CD8-positive, alpha-beta memory T cell (primary cell): ENCODE measurements at regions not wholly inside any gene's neighbourhood (a gene's known extent, or its start where the extent isn't known, plus 50 kb on each side); places are given as distances from the start of the nearest gene placed in this dataset.

Experiments used
- CTCF ChIA-PET: fragments of 350-600 bp; sonication (Branson Sonifier 250); formaldehyde crosslinking; loops from one replicate; lab custom pipeline; 2021; ENCODE audit warnings: antibody characterized with exemption; lab: Charles Lee
- POLR2A ChIA-PET: fragments of 350-600 bp; sonication (Branson Sonifier 250); formaldehyde crosslinking; loops from one replicate; lab custom pipeline; 2021; ENCODE audit warnings: antibody characterized with exemption; lab: Charles Lee
- DNase-seq, 5 donors: peaks; one replicate each; pipeline versions ENCODE4 v3.0.0 to v3.0.0-alpha.2; 2020 to 2022; ENCODE audit warnings: mixed read lengths in 1 of 5
- H3K27ac ChIP-seq: one replicate; pipeline ENCODE4 v1.7.0; 2013; ENCODE audit warnings: low read depth, mild to moderate bottlenecking, low read length, moderate library complexity
- H3K27me3 ChIP-seq: 2 replicates; pipeline ENCODE4 v1.7.0; 2013; ENCODE audit warnings: low read length, mild to moderate bottlenecking; ENCODE audit not compliant: insufficient read depth, poor library complexity, severe bottlenecking
- H3K36me3 ChIP-seq: 2 replicates; pipeline ENCODE4 v1.7.0; 2013; ENCODE audit warnings: mild to moderate bottlenecking, low read length, moderate library complexity; ENCODE audit not compliant: insufficient read depth
- H3K4me1 ChIP-seq: 2 replicates; pipeline ENCODE4 v1.7.0; 2013; ENCODE audit warnings: mild to moderate bottlenecking, low read length, moderate library complexity; ENCODE audit not compliant: insufficient read depth
- H3K4me3 ChIP-seq: 2 replicates; pipeline ENCODE4 v1.7.0; 2013; ENCODE audit warnings: mild to moderate bottlenecking, low read length
- H3K9me3 ChIP-seq: 2 replicates; pipeline ENCODE4 v1.7.0; 2013; ENCODE audit warnings: mild to moderate bottlenecking, low read length
- H3K27ac Mint-ChIP-seq, 8 donors: one replicate each; pipeline ENCODE4 v1.8.0; 2020 to 2021; ENCODE audit warnings: mixed read lengths in 8 of 8, mild to moderate bottlenecking in 6 of 8, inconsistent platforms in 3 of 8, moderate library complexity in 3 of 8
- H3K27me3 Mint-ChIP-seq, 2 donors: one replicate each; pipeline ENCODE4 v1.8.0; 2020 to 2021; ENCODE audit warnings: mixed read lengths in 2 of 2, mild to moderate bottlenecking in 1 of 2, moderate library complexity in 1 of 2
- H3K36me3 Mint-ChIP-seq, 3 donors: one replicate each; pipeline ENCODE4 v1.8.0; 2020 to 2021; ENCODE audit warnings: mixed read lengths in 3 of 3, inconsistent platforms in 1 of 3, mild to moderate bottlenecking in 1 of 3
- H3K4me1 Mint-ChIP-seq, 3 donors: one replicate each; pipeline ENCODE4 v1.8.0; 2020 to 2021; ENCODE audit warnings: mixed read lengths in 3 of 3, inconsistent platforms in 1 of 3, mild to moderate bottlenecking in 1 of 3
- H3K4me3 Mint-ChIP-seq, 7 donors: one replicate each; pipeline ENCODE4 v1.8.0; 2020 to 2021; ENCODE audit warnings: mixed read lengths in 7 of 7, mild to moderate bottlenecking in 6 of 7, moderate library complexity in 4 of 7, inconsistent platforms in 2 of 7
- H3K9me3 Mint-ChIP-seq, 5 donors: one replicate each; pipeline ENCODE4 v1.8.0; 2020 to 2022; ENCODE audit warnings: mixed read lengths in 5 of 5, mild to moderate bottlenecking in 3 of 5, moderate library complexity in 2 of 5, inconsistent platforms in 1 of 5

DNA sequence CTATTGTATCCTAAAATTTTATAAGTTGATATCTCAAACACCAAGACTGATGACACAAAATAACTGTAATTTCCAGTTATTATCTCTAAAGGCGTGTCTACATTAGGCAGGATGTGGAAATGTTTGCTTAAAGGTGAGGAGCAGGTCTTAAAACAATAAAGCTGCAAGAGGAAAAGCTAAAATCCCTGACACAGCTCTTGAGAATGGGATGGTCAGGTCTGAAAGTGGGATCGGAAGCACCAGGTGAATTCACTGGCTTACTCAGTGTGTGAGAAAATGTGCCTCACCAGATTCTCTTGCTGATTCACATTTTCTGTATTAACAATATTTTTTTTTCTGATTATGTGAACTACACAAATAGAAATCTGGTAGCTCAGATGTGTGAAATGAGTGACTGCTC is 421.9 kb upstream of the ADAMTS5 start:
- Histone ChIP-seq H3K27ac (no peak overlapping the region), H3K4me1 (no peaks in the 10 kb centered on the region), H3K4me3 (no peak overlapping the region), H3K9me3 (peaks cover 5% of the 10 kb centered on the region), H3K36me3 (no peaks in the 10 kb centered on the region), H3K27me3 (no peaks in the 10 kb centered on the region)
- H3K27me3 Mint-ChIP-seq = no peaks in the 10 kb centered on the region
- CTCF ChIA-PET = no interaction called here
- no peak overlapping the region for H3K27ac Mint-ChIP-seq
- no peaks in the 10 kb centered on the region for H3K4me1 Mint-ChIP-seq
- peaks cover 0 to 8% (median 6%) of the 10 kb centered on the region in 5 donors for H3K9me3 Mint-ChIP-seq
- POLR2A ChIA-PET = no interaction called here
- DNase-seq = no peak
- no peak overlapping the region for H3K4me3 Mint-ChIP-seq
- H3K36me3 Mint-ChIP-seq = no peaks in the 10 kb centered on the region

DNA sequence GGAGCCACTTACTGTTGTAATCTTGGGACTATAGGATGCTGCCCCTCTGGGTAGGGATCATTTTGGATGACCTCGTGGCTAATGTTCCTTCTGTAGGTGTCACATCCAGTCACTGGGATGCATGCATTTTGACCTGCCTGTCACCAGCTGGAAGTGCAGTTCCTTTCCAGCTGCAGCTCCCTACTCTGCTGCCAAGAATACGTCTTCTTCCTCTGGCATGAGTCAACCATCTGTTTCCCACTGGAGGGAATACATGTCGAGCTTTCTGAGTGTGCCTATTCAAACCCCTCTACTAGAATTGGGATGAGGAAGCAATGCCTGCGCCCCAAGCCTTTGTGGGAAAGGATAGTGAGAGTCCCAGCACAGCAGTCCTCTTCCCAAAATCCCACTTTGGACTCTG is 415.5 kb upstream of the ADAMTS5 start:
- CTCF ChIA-PET = no interaction called here
- no peak overlapping the region for H3K27ac Mint-ChIP-seq

DNA sequence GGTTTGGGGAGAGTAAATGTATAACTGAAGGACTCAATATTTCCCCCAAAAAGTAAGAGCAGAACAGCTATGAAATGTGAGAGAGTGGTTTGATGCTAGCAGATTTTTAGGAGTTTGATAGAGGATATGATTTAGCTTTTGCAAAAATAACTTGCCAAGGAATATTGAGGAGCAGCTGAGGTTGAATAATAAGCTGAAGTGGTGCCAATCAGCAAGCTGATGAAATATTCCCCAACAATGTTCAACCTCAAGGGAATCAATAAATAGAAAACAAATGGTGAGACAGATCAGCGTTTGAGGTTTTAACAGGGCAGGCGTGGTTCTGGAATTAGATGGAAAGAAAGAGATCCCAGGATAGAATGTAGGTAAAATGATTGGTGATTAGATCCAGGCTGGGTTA is 413.4 kb upstream of the ADAMTS5 start:
- Histone ChIP-seq H3K36me3 (no peaks in the 10 kb centered on the region), H3K27me3 (no peaks in the 10 kb centered on the region), H3K4me3 (no peak overlapping the region), H3K27ac (no peak overlapping the region), H3K9me3 (no peaks in the 10 kb centered on the region), H3K4me1 (no peaks in the 10 kb centered on the region)
- Mint-ChIP-seq H3K27ac (no peak overlapping the region), H3K36me3 (no peaks in the 10 kb centered on the region), H3K4me1 (no peaks in the 10 kb centered on the region), H3K9me3 (peaks cover 0 to 13% (median 0%) of the 10 kb centered on the region in 5 donors), H3K4me3 (no peak overlapping the region), H3K27me3 (no peaks in the 10 kb centered on the region)
- CTCF ChIA-PET = no interaction called here
- POLR2A ChIA-PET = no interaction called here
- no peak for DNase-seq

More for the DNA sequence above, 415.5 kb upstream of the ADAMTS5 start:
- Histone ChIP-seq H3K9me3 (no peaks in the 10 kb centered on the region), H3K4me1 (no peaks in the 10 kb centered on the region), H3K27me3 (no peaks in the 10 kb centered on the region), H3K36me3 (no peaks in the 10 kb centered on the region), H3K27ac (no peak overlapping the region), H3K4me3 (no peak overlapping the region)
- POLR2A ChIA-PET = no interaction called here
- Mint-ChIP-seq H3K36me3 (no peaks in the 10 kb centered on the region), H3K4me1 (no peaks in the 10 kb centered on the region), H3K27me3 (no peaks in the 10 kb centered on the region), H3K9me3 (peaks cover 0 to 20% (median 2%) of the 10 kb centered on the region in 5 donors), H3K4me3 (no peak overlapping the region)
- DNase-seq = no peak

DNA sequence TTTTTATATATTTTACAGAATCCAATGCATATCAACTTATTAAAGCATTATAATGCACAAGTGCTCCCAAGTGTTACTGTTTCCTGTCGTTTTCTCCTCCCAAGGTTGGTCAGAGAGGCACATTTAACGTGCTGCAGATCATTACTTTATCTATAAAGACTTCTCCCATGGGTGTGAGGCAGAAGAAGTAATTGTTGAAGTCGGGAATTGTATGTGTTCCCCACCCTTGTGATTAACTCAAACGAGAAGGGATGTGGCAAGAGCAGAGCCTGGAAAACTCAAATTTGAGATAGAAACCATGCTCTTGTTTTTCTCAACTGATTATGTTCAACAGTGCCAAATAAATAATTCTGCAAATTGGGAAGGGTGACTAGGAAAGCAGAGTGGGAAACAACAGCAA is 412.5 kb upstream of the ADAMTS5 start:
- H3K4me3 ChIP-seq = no peak overlapping the region
- no peaks in the 10 kb centered on the region for H3K9me3 ChIP-seq
- H3K36me3 ChIP-seq = no peaks in the 10 kb centered on the region
- H3K36me3 Mint-ChIP-seq = no peaks in the 10 kb centered on the region
- POLR2A ChIA-PET = no interaction called here
- no peak overlapping the region for H3K4me3 Mint-ChIP-seq
- H3K27me3 ChIP-seq = no peaks in the 10 kb centered on the region
- H3K27me3 Mint-ChIP-seq = no peaks in the 10 kb centered on the region
- H3K27ac ChIP-seq = no peak overlapping the region
- peaks cover 0 to 13% (median 0%) of the 10 kb centered on the region in 5 donors for H3K9me3 Mint-ChIP-seq
- CTCF ChIA-PET = no interaction called here
- no peaks in the 10 kb centered on the region for H3K4me1 ChIP-seq
- DNase-seq = no peak
- H3K27ac Mint-ChIP-seq = no peak overlapping the region
- H3K4me1 Mint-ChIP-seq = no peaks in the 10 kb centered on the region

DNA sequence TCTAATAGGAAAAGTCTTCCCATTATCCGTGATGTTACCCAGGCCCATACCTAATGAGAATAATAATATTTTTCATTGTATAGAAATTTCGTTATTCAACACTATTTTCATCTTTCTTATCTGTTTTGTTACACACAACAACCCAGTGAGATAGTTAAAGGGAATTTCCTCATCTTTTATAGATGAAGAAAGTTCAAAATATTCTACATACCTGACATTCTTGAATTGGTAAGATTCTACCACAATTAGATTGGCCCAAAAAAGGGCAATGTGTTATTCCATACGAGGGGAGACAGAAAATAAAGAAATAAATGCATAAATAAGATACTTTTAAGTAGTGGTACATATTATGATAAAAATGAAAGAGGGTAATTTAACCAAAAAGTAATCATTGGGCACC is 405.5 kb upstream of the ADAMTS5 start:
- Histone ChIP-seq H3K4me1 (no peaks in the 10 kb centered on the region), H3K9me3 (no peaks in the 10 kb centered on the region), H3K4me3 (no peak overlapping the region), H3K27ac (no peak overlapping the region), H3K36me3 (no peaks in the 10 kb centered on the region), H3K27me3 (no peaks in the 10 kb centered on the region)
- Mint-ChIP-seq H3K27me3 (no peaks in the 10 kb centered on the region), H3K4me3 (no peak overlapping the region), H3K36me3 (no peaks in the 10 kb centered on the region), H3K27ac (no peak overlapping the region), H3K9me3 (peaks cover 0 to 5% (median 5%) of the 10 kb centered on the region in 5 donors), H3K4me1 (no peaks in the 10 kb centered on the region)
- ChIA-PET POLR2A (no interaction called here), CTCF (no interaction called here)
- no peak for DNase-seq

DNA sequence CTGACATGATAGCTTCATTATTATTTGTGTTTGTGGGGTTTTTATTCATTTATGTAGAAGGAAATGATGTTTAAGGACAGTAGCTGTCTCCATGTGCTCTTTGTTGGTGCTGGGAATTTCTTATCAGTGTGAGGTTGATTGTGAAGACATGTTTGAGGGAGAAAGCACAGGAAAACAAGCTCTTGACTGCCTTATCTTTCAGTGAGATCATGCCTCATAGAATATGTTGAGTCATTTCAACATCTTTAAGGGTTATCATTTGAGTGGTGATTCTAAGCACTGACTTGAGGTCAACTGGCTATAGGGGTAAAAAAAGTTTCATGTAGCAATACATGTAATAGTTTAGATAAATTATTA is 405.1 kb upstream of the ADAMTS5 start:
- H3K36me3 Mint-ChIP-seq = no peaks in the 10 kb centered on the region
- POLR2A ChIA-PET = no interaction called here
- CTCF ChIA-PET = no interaction called here
- H3K4me1 ChIP-seq = no peaks in the 10 kb centered on the region
- H3K27me3 ChIP-seq = no peaks in the 10 kb centered on the region
- no peaks in the 10 kb centered on the region for H3K36me3 ChIP-seq
- no peak for DNase-seq
- H3K27ac Mint-ChIP-seq = no peak overlapping the region
- H3K4me3 Mint-ChIP-seq = no peak overlapping the region
- no peak overlapping the region for H3K4me3 ChIP-seq
- peaks cover 0 to 8% (median 5%) of the 10 kb centered on the region in 5 donors for H3K9me3 Mint-ChIP-seq
- H3K27ac ChIP-seq = no peak overlapping the region
- H3K9me3 ChIP-seq = no peaks in the 10 kb centered on the region
- H3K4me1 Mint-ChIP-seq = no peaks in the 10 kb centered on the region
- no peaks in the 10 kb centered on the region for H3K27me3 Mint-ChIP-seq

DNA sequence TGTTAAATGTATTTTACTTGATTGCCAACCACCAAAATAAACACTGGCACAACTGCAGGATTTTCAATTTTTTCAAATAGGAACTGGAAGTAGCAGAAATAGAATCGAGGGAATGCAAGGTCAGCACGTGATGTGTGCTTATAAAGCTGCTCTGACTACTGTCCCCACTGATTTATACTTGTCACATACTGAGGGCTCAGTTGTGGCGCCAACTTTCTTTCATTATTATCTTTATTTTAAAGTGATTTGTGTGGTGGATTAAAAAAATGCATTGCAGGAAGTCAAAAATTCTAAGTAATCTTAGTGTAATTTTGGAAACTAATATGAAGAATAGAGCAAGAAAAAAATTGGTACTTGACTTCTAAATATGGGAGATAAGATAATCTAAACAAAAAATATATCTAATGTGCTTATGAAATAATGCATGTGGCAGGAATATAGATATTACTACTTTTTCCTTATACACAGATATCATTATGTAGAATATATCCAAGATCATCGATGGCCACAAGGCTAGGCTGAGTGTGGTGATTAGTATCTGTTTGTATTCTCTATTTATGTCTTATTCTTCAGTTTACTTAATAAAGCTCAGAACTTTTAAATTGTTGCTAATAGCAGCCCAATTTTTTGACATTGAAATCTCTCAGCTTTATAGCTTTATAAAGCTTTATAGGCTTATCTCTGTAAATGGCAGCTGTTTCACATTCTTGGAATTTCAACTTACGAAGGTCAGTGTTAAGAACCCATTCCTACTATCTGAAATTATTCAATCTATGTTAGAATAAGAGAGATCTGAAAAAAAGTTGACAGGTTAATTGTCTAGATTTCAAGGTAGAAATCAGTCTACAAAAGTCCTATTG is 404.5 kb upstream of the ADAMTS5 start:
- Histone ChIP-seq H3K9me3 (no peaks in the 10 kb centered on the region), H3K4me1 (no peaks in the 10 kb centered on the region), H3K27me3 (no peaks in the 10 kb centered on the region), H3K27ac (no peak overlapping the region), H3K4me3 (no peak overlapping the region), H3K36me3 (no peaks in the 10 kb centered on the region)
- H3K4me1 Mint-ChIP-seq = no peaks in the 10 kb centered on the region
- no peaks in the 10 kb centered on the region for H3K36me3 Mint-ChIP-seq
- H3K4me3 Mint-ChIP-seq = no peak overlapping the region
- H3K27me3 Mint-ChIP-seq = no peaks in the 10 kb centered on the region
- ChIA-PET CTCF (no interaction called here), POLR2A (no interaction called here)
- H3K9me3 Mint-ChIP-seq = peaks cover 0 to 8% (median 7%) of the 10 kb centered on the region in 5 donors
- no peak for DNase-seq
- no peak overlapping the region for H3K27ac Mint-ChIP-seq

DNA sequence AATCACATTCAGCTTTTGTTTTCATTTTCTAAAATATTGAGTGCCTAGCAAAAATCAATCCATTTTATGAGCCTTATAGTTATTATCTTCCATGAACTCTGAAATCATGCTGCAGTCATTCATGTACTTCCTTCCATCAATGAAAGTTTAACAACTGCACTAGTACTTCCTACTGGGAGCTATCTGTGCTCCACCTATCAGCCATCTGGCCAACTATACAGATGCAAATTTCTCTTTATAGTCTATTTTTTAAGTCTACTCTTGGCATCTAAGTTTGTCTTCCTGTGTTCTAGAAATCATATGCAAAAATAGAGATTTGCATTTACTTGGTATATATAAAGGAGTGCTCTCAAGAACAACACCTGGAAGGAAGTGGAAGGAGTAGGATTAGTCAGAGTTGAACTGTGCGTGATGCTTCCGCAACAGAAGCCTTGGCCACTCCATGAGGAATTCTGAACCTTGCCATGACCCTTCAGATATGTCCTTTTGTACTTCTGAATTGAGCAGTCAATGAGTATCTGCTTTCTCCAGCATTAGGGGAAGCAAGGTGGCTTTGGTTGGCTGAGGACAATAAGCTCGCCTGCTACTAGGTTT is 403.2 kb upstream of the ADAMTS5 start:
- Histone ChIP-seq H3K9me3 (no peaks in the 10 kb centered on the region), H3K4me3 (no peak overlapping the region), H3K27ac (no peak overlapping the region), H3K27me3 (no peaks in the 10 kb centered on the region), H3K36me3 (no peaks in the 10 kb centered on the region), H3K4me1 (no peaks in the 10 kb centered on the region)
- Mint-ChIP-seq H3K27me3 (no peaks in the 10 kb centered on the region), H3K4me1 (no peaks in the 10 kb centered on the region), H3K27ac (no peak overlapping the region), H3K36me3 (no peaks in the 10 kb centered on the region), H3K9me3 (peaks cover 0 to 15% (median 8%) of the 10 kb centered on the region in 5 donors), H3K4me3 (no peak overlapping the region)
- DNase-seq = no peak
- ChIA-PET POLR2A (no interaction called here), CTCF (no interaction called here)
